Gastroesophageal sphincter (tissue), 3 donors: ENCODE measurements at regions not wholly inside any gene's neighbourhood (a gene's known extent, or its start where the extent isn't known, plus 50 kb on each side); places are given as distances from the start of the nearest gene placed in this dataset.

Experiments
- CTCF ChIP-seq, 4 experiments: fragments of 200-600 bp in 2 of 4; fragments of 450-650 bp in 2 of 4; sonication (generic) in 1 of 4; IDR thresholded peaks; one replicate each; pipeline ENCODE4 v1.5.1; 2017 to 2019; ENCODE audit warnings: antibody characterized with exemption in 4 of 4, mild to moderate bottlenecking in 2 of 4, moderate library complexity in 2 of 4
- POLR2A ChIP-seq, 2 donors: fragments of 450-650 bp; IDR thresholded peaks; one replicate each; pipeline ENCODE4 v1.6.1; 2017; ENCODE audit warnings: antibody characterized with exemption in 2 of 2, mild to moderate bottlenecking in 2 of 2, moderate library complexity in 1 of 2
- POLR2AphosphoS5 ChIP-seq: sonication (generic); formaldehyde crosslinking; IDR thresholded peaks from one replicate; pipeline ENCODE4 v1.6.1; 2017; ENCODE audit warnings: antibody characterized with exemption

GRCh38 chr10:88032566-88032965, 169.1 kb downstream of the PTEN start:
- no peak for TF ChIP-seq POLR2A (IDR thresholded peaks at IDR 0.05)
- no peak for TF ChIP-seq CTCF (IDR thresholded peaks at IDR 0.05)
- no peak for TF ChIP-seq POLR2AphosphoS5
